Right ventricle myocardium inferior (tissue), 1 donor: ENCODE measurements at regions not wholly inside any gene's neighbourhood (a gene's known extent, or its start where the extent isn't known, plus 50 kb on each side); places are given as distances from the start of the nearest gene placed in this dataset. TPM values are rescaled to one million over a fixed set of nuclear protein-coding genes. Genes with fewer than 3 reads are reported as not detected.

Experiments
- ATAC-seq: fragments of 200-7000 bp; cut with Tn5 transposase; one replicate; pipeline ENCODE4 v1.9.1; 2020; ENCODE audit warnings: mild to moderate bottlenecking, moderate library complexity
- DNase-seq: peaks from one replicate; pipeline ENCODE4 v3.0.0; 2021; ENCODE audit errors: missing footprints
- intact Hi-C: fragments of 100-400 bp; cut with DNase I; formaldehyde crosslinking; loops from one replicate; pipeline ENCODE4 v1.11.0; 2022
- microRNA-seq: library from miRNA; unstranded; fragments of <30 nt; microRNA quantifications from one replicate; pipeline ENCODE4 v1.2.0, GENCODE V29; 2020
- donor health status: DM: no; HTN: yes; CAD: no; lungs with severe emphysema.

DNA sequence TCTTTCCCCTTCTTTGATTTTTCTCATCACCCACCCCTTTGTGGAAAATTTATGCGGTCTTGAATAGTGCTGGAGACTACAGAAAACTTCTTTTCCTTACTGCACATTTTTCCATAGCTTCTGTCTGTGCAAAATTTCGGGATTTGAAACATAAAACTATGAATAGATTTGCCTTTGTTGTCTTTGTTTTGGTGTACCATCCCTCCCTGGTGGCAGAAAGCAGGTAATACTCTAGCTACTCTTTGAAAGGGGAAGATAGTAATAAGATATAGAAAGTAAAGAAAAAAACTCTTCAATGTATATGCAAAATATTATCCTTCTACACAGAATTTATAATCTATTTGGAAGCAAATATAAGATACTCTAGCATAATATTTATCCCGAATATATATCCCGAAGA, 79.1 kb upstream of the LMO3 start:
- ATAC-seq (no peak), DNase-seq (no peak)
- intact Hi-C loops = no loop called here

DNA sequence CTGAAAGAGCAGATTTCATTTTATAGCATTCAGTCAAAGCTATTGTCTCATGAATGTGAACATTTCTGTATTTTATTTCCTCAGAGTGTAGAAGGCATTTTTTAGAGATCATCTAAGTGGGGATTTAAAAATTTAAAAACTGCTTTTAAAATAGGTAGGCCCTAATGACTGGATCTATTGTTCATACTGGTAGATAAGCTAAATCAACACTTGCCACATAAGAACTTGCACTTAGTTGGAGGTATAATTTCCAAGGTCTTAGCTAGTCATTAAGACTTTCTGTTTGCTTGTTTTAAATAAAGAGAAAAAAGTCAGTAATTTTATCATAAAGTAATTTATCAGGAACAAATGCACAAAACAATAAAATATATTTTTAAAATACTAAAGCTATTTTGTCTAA, 75.2 kb upstream of the LMO3 start:
- DNase-seq (no peak), ATAC-seq (no peak)
- intact Hi-C loops = no loop called here

DNA sequence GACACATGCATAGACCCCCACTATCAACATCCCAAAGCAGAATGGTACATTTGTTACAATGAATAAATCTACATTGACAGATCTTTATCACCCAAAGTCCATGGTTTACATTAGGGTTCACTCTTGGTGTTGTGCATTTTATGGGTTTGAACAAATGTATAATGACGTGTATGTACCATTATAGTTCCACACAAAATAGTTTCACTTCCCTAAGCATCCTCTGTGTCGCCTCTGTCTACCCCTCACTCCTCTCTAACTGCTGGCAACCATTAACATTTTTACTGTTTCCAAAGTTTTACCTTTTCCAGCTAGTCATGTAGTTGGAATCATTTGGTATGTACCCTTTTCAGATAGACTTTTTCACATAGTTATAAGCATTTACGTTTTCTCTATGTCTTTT, 69.5 kb upstream of the LMO3 start:
- ATAC-seq = no peak
- no peak for DNase-seq
- intact Hi-C loops = no loop called here

DNA sequence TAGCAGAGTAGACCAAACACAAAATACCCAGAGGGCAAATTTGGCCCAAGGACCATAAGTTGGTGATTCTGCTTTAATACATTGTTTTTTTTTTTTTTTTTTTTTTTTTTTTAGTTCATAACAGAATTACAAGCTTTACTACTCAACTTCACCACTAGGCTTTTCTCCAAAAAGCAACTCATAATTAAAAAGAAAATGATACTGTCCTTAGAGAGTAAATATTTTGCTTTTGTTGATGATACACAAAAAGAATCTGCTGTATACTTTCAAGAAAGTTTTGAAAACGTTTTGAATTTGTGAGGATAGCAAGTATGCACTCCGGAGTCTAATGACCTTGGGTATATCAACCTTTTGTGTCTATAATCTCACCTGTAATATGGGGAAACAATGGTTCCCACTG, 68.9 kb upstream of the LMO3 start:
- no peak for DNase-seq
- ATAC-seq = no peak
- intact Hi-C loops = no loop called here

DNA sequence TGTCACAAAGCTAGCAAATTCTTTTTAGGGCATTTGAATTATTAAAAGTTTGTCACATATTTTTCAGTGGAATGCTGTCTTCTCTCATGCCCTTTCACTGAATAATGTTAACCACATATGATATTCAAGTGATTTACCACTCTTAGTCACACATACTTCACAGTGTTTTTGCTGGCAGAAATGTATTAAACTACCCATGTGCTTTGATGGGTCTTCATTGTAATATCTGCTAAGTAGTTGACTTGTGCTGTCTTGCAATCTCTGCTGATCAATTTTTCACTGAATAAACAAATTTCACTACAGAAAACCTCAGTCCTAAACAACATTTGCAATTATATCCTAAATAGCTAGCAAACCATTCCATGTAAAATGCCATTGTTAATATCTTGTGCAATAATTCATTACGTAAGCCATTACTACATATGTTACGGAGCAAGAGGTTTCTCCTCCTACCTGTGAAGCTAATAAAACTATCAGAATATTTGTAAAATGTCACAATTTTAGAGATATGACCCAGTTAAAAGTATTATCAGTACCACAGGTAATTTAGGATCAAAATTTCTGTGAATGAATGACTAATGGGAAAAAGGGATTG, 64.6 kb upstream of the LMO3 start:
- ATAC-seq = no peak
- intact Hi-C loops = no loop called here
- no peak for DNase-seq

DNA sequence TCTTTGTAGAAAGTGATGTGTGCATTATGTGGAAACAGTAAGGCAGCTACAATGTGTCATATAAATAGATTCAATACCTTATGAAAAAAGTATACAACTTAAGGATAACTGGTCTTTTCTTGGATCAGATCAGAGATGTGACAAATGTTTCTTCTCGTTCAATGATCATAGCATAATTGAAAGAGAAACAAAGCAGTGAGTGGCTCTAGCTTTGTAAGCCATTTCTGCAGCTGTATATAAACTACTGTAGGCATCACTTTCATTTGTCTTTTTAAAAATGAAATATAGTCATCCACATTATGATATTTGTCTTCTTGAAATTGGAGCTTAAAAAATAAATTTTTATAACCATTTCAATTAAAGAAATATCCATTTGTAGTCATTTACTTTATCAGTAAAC, 63.8 kb upstream of the LMO3 start:
- ATAC-seq = no peak
- intact Hi-C loops = no loop called here
- DNase-seq = no peak

DNA sequence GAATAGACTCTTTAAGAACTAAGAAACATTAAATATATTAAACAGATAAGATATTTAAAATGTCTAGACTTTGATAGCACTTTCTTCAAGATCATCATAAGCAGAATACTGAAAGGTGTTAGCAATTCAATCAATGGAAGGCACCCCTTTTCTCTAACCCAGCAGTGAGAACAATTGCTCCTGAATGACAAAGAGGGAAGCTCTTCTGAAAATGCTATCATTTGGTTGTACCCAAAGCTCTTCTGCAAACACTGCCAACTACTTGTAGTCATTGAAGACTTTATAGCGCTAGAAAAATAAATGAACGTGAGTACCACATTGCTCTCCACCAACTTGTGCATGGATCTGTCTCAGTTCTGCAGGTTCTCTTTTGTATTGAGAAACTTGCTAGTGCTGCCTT, 62.2 kb upstream of the LMO3 start:
- DNase-seq (no peak), ATAC-seq (no peak)
- intact Hi-C loops = no loop called here

DNA sequence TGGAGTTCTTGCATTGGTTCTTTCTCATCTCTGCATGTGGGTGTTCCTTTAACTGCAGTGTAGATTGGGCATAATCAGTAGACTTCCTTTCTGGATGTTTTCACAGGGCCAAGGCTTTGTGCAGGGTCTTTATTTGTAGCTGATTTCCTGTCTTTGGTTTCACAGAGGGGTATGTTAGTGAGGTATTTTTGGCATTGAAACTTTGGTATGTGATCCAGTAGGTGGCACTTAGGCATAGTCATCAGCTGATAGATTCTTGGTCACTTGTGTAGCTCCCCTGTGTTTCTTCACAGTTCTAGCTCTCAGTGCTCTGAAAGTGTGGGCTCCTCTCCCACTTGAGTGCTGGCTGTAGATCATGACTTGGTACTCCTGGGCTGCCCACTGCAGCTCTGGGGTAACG, 52.7 kb upstream of the LMO3 start:
- ATAC-seq = no peak
- intact Hi-C loops = no loop called here
- DNase-seq = no peak

Small RNAs in the stretch of these regions (microRNA-seq; reads per million reads assigned to microRNA genes)
- gene MIR3974 = not detected
